ENCODE measurements at regions not wholly inside any gene's neighbourhood (a gene's known extent, or its start where the extent isn't known, plus 50 kb on each side); places are given as distances from the start of the nearest gene placed in this dataset.

- no peak for DNase-seq
These were observed 104.6 kb upstream of the F3 start for GRCh38 chr1:94646141-94646643.

- no peak for DNase-seq
These were observed 102.8 kb upstream of the F3 start for GRCh38 chr1:94644352-94644751.

- DNase-seq, result no peak
These were observed 102.3 kb upstream of the F3 start for GRCh38 chr1:94643819-94644218.

GRCh38 chr1:94642617-94643321, 101.2 kb upstream of the F3 start:
- DNase-seq, result no peak

GRCh38 chr1:94641990-94642389, 100.4 kb upstream of the F3 start:
- no peak for DNase-seq

- DNase-seq, result no peak
These were observed 98.6 kb upstream of the F3 start for GRCh38 chr1:94640125-94640524.

- DNase-seq, result no peak
These were observed 95.6 kb upstream of the F3 start for GRCh38 chr1:94637121-94637520.

GRCh38 chr1:94636624-94637023, 95.1 kb upstream of the F3 start:
- no peak for DNase-seq

- DNase-seq, result no peak
These were observed 94.5 kb upstream of the F3 start for GRCh38 chr1:94636100-94636499.

GRCh38 chr1:94634977-94635416, 93.4 kb upstream of the F3 start:
- no peak for DNase-seq

GRCh38 chr1:94633051-94633450, 91.5 kb upstream of the F3 start:
- no peak for DNase-seq

- DNase-seq, result no peak
These were observed 88.0 kb upstream of the F3 start for GRCh38 chr1:94629259-94630181.

- no peak for DNase-seq
These were observed 86.9 kb upstream of the F3 start for GRCh38 chr1:94628499-94628843.

GRCh38 chr1:94627771-94628498, 86.4 kb upstream of the F3 start:
- no peak for DNase-seq

- no peak for DNase-seq
These were observed 82.6 kb upstream of the F3 start for GRCh38 chr1:94624203-94624602.

- DNase-seq, result no peak
These were observed 82.1 kb upstream of the F3 start for GRCh38 chr1:94623560-94624148.

GRCh38 chr1:94622757-94623156, 81.2 kb upstream of the F3 start:
- no peak for DNase-seq

- no peak for DNase-seq
These were observed 80.2 kb upstream of the F3 start for GRCh38 chr1:94621802-94622201.

- DNase-seq, result no peak
These were observed 79.8 kb upstream of the F3 start for GRCh38 chr1:94621395-94621794.

- no peak for DNase-seq
These were observed 78.9 kb upstream of the F3 start for GRCh38 chr1:94620345-94621031.

- no peak for DNase-seq
These were observed 78.2 kb upstream of the F3 start for GRCh38 chr1:94619731-94620130.

Measured in muscle of arm (tissue), 1 donor.